Caco-2 (cell line): ENCODE measurements at regions not wholly inside any gene's neighbourhood (a gene's known extent, or its start where the extent isn't known, plus 50 kb on each side); places are given as distances from the start of the nearest gene placed in this dataset.

Source experiments
- BruUV-seq: library from RNA; stranded (reverse); fragments of 400-500 nt; replicated peaks from 2 replicates; lab custom pipeline; 2021; lab: Mats Ljungman, UMichigan
- CTCF ChIA-PET: fragments of 300-600 bp; sonication (Branson Sonifier 250); formaldehyde crosslinking; loops from one replicate; lab custom pipeline; 2022; ENCODE audit warnings: antibody characterized with exemption; lab: Charles Lee
- POLR2A ChIA-PET: fragments of 300-600 bp; sonication (Branson Sonifier 250); formaldehyde crosslinking; loops from one replicate; lab custom pipeline; 2022; ENCODE audit warnings: antibody characterized with exemption; lab: Charles Lee
- DNase-seq, 2 experiments: peaks; one replicate each; pipeline versions ENCODE4 v3.0.0 to v3.0.0-alpha.2; 2020 to 2022
- H3K27me3 ChIP-seq: replicated peaks from 2 replicates; pipeline ENCODE4 v1.6.0; 2011; ENCODE audit warnings: low read length; ENCODE audit not compliant: control insufficient read depth, insufficient read depth
- H3K36me3 ChIP-seq: 2 replicates; pipeline ENCODE4 v1.5.1; 2011; ENCODE audit warnings: low read length; ENCODE audit not compliant: control insufficient read depth, insufficient read depth
- H3K4me1 ChIP-seq: fragments of 250-450 bp; sonication (Bioruptor Pico); 2 replicates; pipeline ENCODE4 v1.5.1; 2020; ENCODE audit warnings: mild to moderate bottlenecking
- H3K4me3 ChIP-seq: 2 replicates; pipeline ENCODE4 v1.5.1; 2011; ENCODE audit warnings: low read depth, mild to moderate bottlenecking, control low read depth, low read length
- H3K9me3 ChIP-seq: fragments of 250-450 bp; sonication (Bioruptor Pico); 2 replicates; pipeline ENCODE4 v1.5.1; 2020; ENCODE audit warnings: mild to moderate bottlenecking, moderate library complexity
- H3K27ac Mint-ChIP-seq: one replicate; pipeline ENCODE4 v1.8.0; 2022; ENCODE audit warnings: mixed read lengths; ENCODE audit not compliant: unreplicated experiment
- H3K27me3 Mint-ChIP-seq: one replicate; pipeline ENCODE4 v1.8.0; 2022; ENCODE audit warnings: mixed read lengths; ENCODE audit not compliant: insufficient read depth, unreplicated experiment
- H3K36me3 Mint-ChIP-seq: one replicate; pipeline ENCODE4 v1.8.0; 2022; ENCODE audit warnings: mild to moderate bottlenecking, mixed read lengths; ENCODE audit not compliant: insufficient read depth, unreplicated experiment
- H3K4me1 Mint-ChIP-seq: one replicate; pipeline ENCODE4 v1.8.0; 2022; ENCODE audit warnings: low read depth, mixed read lengths; ENCODE audit not compliant: unreplicated experiment
- H3K4me3 Mint-ChIP-seq: one replicate; pipeline ENCODE4 v1.8.0; 2022; ENCODE audit warnings: mild to moderate bottlenecking, moderate library complexity, mixed read lengths; ENCODE audit not compliant: unreplicated experiment
- H3K9me3 Mint-ChIP-seq: one replicate; pipeline ENCODE4 v1.8.0; 2022; ENCODE audit warnings: mixed read lengths; ENCODE audit not compliant: unreplicated experiment
- intact Hi-C: fragments of 100-400 bp; cut with micrococcal nuclease; formaldehyde crosslinking; loops from one replicate; pipeline ENCODE4 v1.10.0; 2022; ENCODE audit not compliant: unreplicated experiment
- TF ChIP-seq, protein P1 (sequence below), 2 experiments: fragments of 200-600 bp in 1 of 2; IDR thresholded peaks; 1 replicate in 1 of 2; 2 replicates in 1 of 2; pipeline versions ENCODE4 v1.5.1 to v1.8.0; 2011 to 2022; ENCODE audit warnings: antibody characterized with exemption in 1 of 2, control low read depth in 1 of 2, inconsistent platforms in 1 of 2, low read depth in 1 of 2, low read length in 1 of 2, mild to moderate bottlenecking in 1 of 2, moderate library complexity in 1 of 2; ENCODE audit not compliant: insufficient read depth in 1 of 2, severe bottlenecking in 1 of 2, unreplicated experiment in 1 of 2

DNA sequence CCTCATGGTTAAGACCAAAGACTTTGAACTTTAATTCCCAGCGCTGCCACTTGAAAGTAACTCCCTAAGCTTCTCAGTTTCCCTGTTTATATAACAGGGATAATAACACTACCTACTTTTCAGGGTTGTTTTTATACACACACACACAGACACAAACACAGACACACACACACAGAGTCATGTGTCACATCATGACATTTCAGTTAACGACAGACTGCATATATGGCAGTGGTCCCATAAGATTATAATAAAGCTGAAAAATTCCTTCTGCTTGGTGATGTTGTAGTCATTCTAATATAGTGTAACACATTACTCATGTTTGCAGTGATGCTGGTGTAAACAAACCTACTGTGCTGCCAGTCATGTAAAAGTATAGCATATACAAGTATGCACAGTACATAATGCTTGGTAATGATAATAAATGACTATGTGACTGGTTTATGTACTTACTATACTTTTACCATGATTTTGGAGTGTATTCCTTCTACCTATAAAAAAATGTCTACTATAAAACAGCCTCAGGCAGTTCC lies 89.2 kb upstream of the ITGA4 start:
- Histone ChIP-seq H3K27me3 (no peaks in the 10 kb centered on the region), H3K36me3 (no peaks in the 10 kb centered on the region), H3K4me1 (no peaks in the 10 kb centered on the region), H3K9me3 (no peaks in the 10 kb centered on the region), H3K4me3 (no peak overlapping the region)
- Mint-ChIP-seq H3K27me3 (no peaks in the 10 kb centered on the region), H3K36me3 (no peaks in the 10 kb centered on the region), H3K9me3 (no peaks in the 10 kb centered on the region), H3K27ac (no peak overlapping the region), H3K4me1 (no peaks in the 10 kb centered on the region), H3K4me3 (no peak overlapping the region)
- intact Hi-C loops = no loop called here
- CTCF ChIA-PET = no interaction called here
- no peak for DNase-seq
- TF ChIP-seq, protein P1, sequence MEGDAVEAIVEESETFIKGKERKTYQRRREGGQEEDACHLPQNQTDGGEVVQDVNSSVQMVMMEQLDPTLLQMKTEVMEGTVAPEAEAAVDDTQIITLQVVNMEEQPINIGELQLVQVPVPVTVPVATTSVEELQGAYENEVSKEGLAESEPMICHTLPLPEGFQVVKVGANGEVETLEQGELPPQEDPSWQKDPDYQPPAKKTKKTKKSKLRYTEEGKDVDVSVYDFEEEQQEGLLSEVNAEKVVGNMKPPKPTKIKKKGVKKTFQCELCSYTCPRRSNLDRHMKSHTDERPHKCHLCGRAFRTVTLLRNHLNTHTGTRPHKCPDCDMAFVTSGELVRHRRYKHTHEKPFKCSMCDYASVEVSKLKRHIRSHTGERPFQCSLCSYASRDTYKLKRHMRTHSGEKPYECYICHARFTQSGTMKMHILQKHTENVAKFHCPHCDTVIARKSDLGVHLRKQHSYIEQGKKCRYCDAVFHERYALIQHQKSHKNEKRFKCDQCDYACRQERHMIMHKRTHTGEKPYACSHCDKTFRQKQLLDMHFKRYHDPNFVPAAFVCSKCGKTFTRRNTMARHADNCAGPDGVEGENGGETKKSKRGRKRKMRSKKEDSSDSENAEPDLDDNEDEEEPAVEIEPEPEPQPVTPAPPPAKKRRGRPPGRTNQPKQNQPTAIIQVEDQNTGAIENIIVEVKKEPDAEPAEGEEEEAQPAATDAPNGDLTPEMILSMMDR (IDR thresholded peaks at IDR 0.05; ENCODE audit: insufficient read depth in 1 of 2, low read depth in 1 of 2, low read length in 1 of 2, severe bottlenecking in 1 of 2, unreplicated experiment in 1 of 2) = no peak
- no TSS peak for BruUV-seq
- POLR2A ChIA-PET = no interaction called here

DNA sequence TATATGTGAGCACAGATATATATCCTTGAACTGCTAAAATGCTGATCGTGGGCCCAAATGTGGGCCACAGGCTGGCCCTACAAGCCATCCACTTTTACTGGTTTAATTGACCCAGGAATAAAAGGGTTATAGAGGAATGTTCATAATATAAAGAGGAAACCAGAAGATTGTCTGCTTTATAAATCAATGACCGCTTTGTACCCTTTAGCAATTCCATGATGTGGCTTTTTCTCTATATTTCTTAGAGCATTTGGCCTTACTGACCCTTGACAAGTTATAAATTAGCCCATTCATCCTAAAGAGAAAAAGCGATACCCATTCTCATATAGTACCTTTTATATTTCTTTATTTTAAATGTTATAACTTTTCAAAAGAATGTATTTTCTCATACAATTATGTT lies 87.1 kb upstream of the ITGA4 start:
- no peak overlapping the region for H3K4me3 ChIP-seq
- H3K27me3 Mint-ChIP-seq = no peaks in the 10 kb centered on the region
- H3K4me1 Mint-ChIP-seq = no peaks in the 10 kb centered on the region
- H3K4me1 ChIP-seq = no peaks in the 10 kb centered on the region
- H3K36me3 Mint-ChIP-seq = no peaks in the 10 kb centered on the region
- POLR2A ChIA-PET = no interaction called here
- H3K9me3 Mint-ChIP-seq = no peaks in the 10 kb centered on the region
- no peak for DNase-seq
- CTCF ChIA-PET = no interaction called here
- H3K36me3 ChIP-seq = no peaks in the 10 kb centered on the region
- TF ChIP-seq, protein P1 (IDR thresholded peaks at IDR 0.05; ENCODE audit: insufficient read depth in 1 of 2, low read depth in 1 of 2, low read length in 1 of 2, severe bottlenecking in 1 of 2, unreplicated experiment in 1 of 2) = no peak
- H3K4me3 Mint-ChIP-seq = no peak overlapping the region
- H3K27me3 ChIP-seq = no peaks in the 10 kb centered on the region
- no peaks in the 10 kb centered on the region for H3K9me3 ChIP-seq
- no peak overlapping the region for H3K27ac Mint-ChIP-seq
- BruUV-seq = no TSS peak
- intact Hi-C loops = no loop called here

DNA sequence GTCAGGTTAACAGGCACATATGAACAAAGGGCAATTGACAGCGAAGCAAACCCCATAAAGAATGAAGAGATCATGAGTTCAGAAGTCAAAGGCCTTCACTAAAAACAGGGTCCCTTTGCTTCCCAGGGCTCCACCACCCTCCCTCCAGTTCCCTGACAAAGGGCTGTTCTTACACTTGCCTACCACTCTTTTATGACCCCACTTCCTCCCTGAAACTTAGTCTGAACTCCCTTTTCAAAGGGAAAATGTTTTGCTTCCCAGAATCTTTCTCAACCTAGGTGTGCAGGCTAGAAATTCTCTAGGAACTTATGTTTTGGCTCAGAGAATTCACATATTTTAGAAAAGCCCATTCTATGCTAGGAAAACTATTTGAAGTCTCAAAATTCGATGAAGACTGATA lies 86.0 kb upstream of the ITGA4 start:
- no peak overlapping the region for H3K4me3 ChIP-seq
- Mint-ChIP-seq H3K27ac (no peak overlapping the region), H3K36me3 (no peaks in the 10 kb centered on the region), H3K9me3 (no peaks in the 10 kb centered on the region), H3K27me3 (no peaks in the 10 kb centered on the region), H3K4me1 (no peaks in the 10 kb centered on the region), H3K4me3 (no peak overlapping the region)
- ChIA-PET CTCF (no interaction called here), POLR2A (no interaction called here)
- H3K36me3 ChIP-seq = no peaks in the 10 kb centered on the region
- intact Hi-C loops = no loop called here
- no peak for DNase-seq
- no peaks in the 10 kb centered on the region for H3K4me1 ChIP-seq
- no TSS peak for BruUV-seq
- no peaks in the 10 kb centered on the region for H3K9me3 ChIP-seq
- TF ChIP-seq, protein P1 (IDR thresholded peaks at IDR 0.05; ENCODE audit: insufficient read depth in 1 of 2, low read depth in 1 of 2, low read length in 1 of 2, severe bottlenecking in 1 of 2, unreplicated experiment in 1 of 2) = no peak
- H3K27me3 ChIP-seq = no peaks in the 10 kb centered on the region
